ENCODE measurements at regions not wholly inside any gene's neighbourhood (a gene's known extent, or its start where the extent isn't known, plus 50 kb on each side); places are given as distances from the start of the nearest gene placed in this dataset.

DNA sequence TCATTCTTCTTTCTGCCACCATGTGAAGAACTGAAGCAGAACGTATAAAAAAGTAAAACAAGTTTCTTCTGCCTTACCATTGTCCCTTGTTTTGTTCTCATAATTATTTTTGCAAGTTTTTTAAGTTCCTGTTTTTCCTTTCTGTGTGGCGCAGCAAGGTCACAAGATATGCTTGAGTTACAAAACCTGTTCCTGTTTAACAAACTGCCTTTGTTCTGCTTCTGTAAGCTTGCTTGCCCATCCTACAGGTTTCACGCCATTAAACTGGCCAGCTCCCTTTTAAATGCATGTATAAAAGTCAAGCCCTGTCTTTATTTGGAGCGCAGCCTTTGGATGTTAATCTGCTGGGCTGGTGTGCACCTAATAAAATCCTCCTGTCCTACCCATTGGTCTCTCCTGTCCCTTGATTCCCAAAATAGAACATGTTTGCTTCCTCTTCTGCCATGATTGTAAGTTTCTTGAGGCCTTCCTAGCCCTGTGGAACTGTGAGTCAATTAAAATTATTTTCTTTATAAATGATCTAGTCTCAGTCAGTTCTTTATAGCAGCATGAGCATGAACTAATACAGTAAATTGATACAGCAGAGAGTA is 1115.4 kb downstream of the SLITRK1 start:
- H3K36me3 ChIP-seq (ENCODE audit: control insufficient read depth in 2 of 2, extremely low read depth in 1 of 2, insufficient read depth in 2 of 2, low read length in 2 of 2), result no peaks in the 10 kb centered on the region
- H3K4me1 ChIP-seq (ENCODE audit: control insufficient read depth, extremely low read depth, insufficient read depth, low read length), result no peaks in the 10 kb centered on the region
- no TSS peak for BruUV-seq (replicated peaks)
- H4K20me1 ChIP-seq (replicated peaks; ENCODE audit: control insufficient read depth, extremely low read depth, insufficient read depth, low read length), result no peaks in the 10 kb centered on the region
- CTCF ChIA-PET, result no interaction called here
- no peak overlapping the region for H3K4me2 ChIP-seq (ENCODE audit: insufficient read depth, low read length)
- H2AFZ ChIP-seq (ENCODE audit: low read depth, low read length), result no peak overlapping the region
- FAIRE-seq (no peak), DNase-seq (ENCODE audit: low read depth, low spot score) (no peak)
- H3K27me3 ChIP-seq (ENCODE audit: control insufficient read depth in 2 of 2, insufficient read depth in 2 of 2, low read length in 2 of 2), result no peaks in the 10 kb centered on the region
- H3K9me1 ChIP-seq (replicated peaks; ENCODE audit: control insufficient read depth, extremely low read depth, insufficient read depth, low read length), result no peaks in the 10 kb centered on the region
- POLR2A ChIA-PET, result no interaction called here
- no peaks in the 10 kb centered on the region for H3K9me3 ChIP-seq (replicated peaks; ENCODE audit: control insufficient read depth, insufficient read depth, low read length)
- no peak overlapping the region for H3K4me3 ChIP-seq (replicated peaks in 1 of 3; ENCODE audit: insufficient read depth in 1 of 3, low read depth in 1 of 3, low read length in 3 of 3)
- H3K27ac ChIP-seq (ENCODE audit: insufficient read depth, low read depth, low read length), result no peak overlapping the region
- TF ChIP-seq JUN (IDR thresholded peaks at IDR 0.05; ENCODE audit: borderline replicate concordance, insufficient read depth, insufficient read length, low read depth), result no peak
- dilution Hi-C loops (cut with MboI; ENCODE audit: extremely low pct_ligation_motif_present, low sequenced_read_pairs) (no loop called here), intact Hi-C loops (cut with micrococcal nuclease) (no loop called here)
- no peak overlapping the region for H3K9ac ChIP-seq (replicated peaks; ENCODE audit: extremely low read depth, insufficient read depth, low read length)
- no peaks in the 10 kb centered on the region for H3K79me2 ChIP-seq (ENCODE audit: control insufficient read depth, insufficient read depth, low read length)

DNA sequence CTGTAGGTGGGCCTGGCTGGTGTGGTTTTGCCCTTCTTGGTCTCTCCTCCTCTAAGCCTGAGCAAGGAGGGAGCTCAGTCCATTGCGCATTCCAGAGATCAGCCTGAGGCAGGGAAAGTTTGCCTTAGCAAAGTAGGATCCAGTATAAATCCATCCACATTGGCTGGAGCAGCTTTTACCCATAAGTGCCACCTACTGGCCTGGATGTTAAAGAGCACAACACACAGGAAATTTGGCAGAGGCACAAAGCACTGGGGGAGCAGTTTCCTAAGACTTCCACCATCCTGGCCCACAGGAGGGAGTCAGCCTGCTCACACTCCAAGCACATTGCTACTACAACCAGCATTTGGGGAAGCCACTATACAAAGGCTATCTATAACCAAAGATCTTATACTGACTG is 1124.2 kb downstream of the SLITRK1 start:
- H2AFZ ChIP-seq (ENCODE audit: low read depth, low read length), result no peak overlapping the region
- no peak overlapping the region for H3K4me3 ChIP-seq (replicated peaks in 1 of 3; ENCODE audit: insufficient read depth in 1 of 3, low read depth in 1 of 3, low read length in 3 of 3)
- no TSS peak for BruUV-seq (replicated peaks)
- ChIA-PET POLR2A (no interaction called here), CTCF (no interaction called here)
- H3K9me1 ChIP-seq (replicated peaks; ENCODE audit: control insufficient read depth, extremely low read depth, insufficient read depth, low read length), result no peaks in the 10 kb centered on the region
- no peaks in the 10 kb centered on the region for H3K79me2 ChIP-seq (ENCODE audit: control insufficient read depth, insufficient read depth, low read length)
- peaks cover 2% of the 10 kb centered on the region for H3K9me3 ChIP-seq (replicated peaks; ENCODE audit: control insufficient read depth, insufficient read depth, low read length)
- intact Hi-C loops (cut with micrococcal nuclease) (no loop called here), dilution Hi-C loops (cut with MboI; ENCODE audit: extremely low pct_ligation_motif_present, low sequenced_read_pairs) (no loop called here)
- no peak for DNase-seq (ENCODE audit: low read depth, low spot score)
- H3K9ac ChIP-seq (replicated peaks; ENCODE audit: extremely low read depth, insufficient read depth, low read length), result no peak overlapping the region
- H3K36me3 ChIP-seq (ENCODE audit: control insufficient read depth in 2 of 2, extremely low read depth in 1 of 2, insufficient read depth in 2 of 2, low read length in 2 of 2), result no peaks in the 10 kb centered on the region
- no peak overlapping the region for H3K4me2 ChIP-seq (ENCODE audit: insufficient read depth, low read length)
- no peaks in the 10 kb centered on the region for H3K4me1 ChIP-seq (ENCODE audit: control insufficient read depth, extremely low read depth, insufficient read depth, low read length)
- no peak for FAIRE-seq
- no peaks in the 10 kb centered on the region for H4K20me1 ChIP-seq (replicated peaks; ENCODE audit: control insufficient read depth, extremely low read depth, insufficient read depth, low read length)
- TF ChIP-seq MYC (IDR thresholded peaks at IDR 0.05; ENCODE audit: low read depth, low read length) (no peak), POLR2A (IDR thresholded peaks at IDR 0.05; ENCODE audit: low read depth, low read length) (no peak), JUN (IDR thresholded peaks at IDR 0.05; ENCODE audit: borderline replicate concordance, insufficient read depth, insufficient read length, low read depth) (no peak), POLR2AphosphoS5 (IDR thresholded peaks at IDR 0.05; ENCODE audit: insufficient read depth, low read depth, low read length) (no peak), EZH2 (IDR thresholded peaks at IDR 0.05; ENCODE audit: borderline replicate concordance, low read depth, low read length, severe bottlenecking) (no peak), GATA2 (IDR thresholded peaks at IDR 0.05; ENCODE audit: insufficient read depth, insufficient read length, low read depth, low read length) (no peak), FOS (IDR thresholded peaks at IDR 0.05; ENCODE audit: borderline replicate concordance, insufficient read depth, low read length) (no peak)
- TF ChIP-seq, protein P1, sequence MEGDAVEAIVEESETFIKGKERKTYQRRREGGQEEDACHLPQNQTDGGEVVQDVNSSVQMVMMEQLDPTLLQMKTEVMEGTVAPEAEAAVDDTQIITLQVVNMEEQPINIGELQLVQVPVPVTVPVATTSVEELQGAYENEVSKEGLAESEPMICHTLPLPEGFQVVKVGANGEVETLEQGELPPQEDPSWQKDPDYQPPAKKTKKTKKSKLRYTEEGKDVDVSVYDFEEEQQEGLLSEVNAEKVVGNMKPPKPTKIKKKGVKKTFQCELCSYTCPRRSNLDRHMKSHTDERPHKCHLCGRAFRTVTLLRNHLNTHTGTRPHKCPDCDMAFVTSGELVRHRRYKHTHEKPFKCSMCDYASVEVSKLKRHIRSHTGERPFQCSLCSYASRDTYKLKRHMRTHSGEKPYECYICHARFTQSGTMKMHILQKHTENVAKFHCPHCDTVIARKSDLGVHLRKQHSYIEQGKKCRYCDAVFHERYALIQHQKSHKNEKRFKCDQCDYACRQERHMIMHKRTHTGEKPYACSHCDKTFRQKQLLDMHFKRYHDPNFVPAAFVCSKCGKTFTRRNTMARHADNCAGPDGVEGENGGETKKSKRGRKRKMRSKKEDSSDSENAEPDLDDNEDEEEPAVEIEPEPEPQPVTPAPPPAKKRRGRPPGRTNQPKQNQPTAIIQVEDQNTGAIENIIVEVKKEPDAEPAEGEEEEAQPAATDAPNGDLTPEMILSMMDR (IDR thresholded peaks at IDR 0.05; ENCODE audit: extremely low read depth in 1 of 2, insufficient read depth in 1 of 2, low read depth in 1 of 2, low read length in 2 of 2), result no peak
- TF ChIP-seq, protein P2, sequence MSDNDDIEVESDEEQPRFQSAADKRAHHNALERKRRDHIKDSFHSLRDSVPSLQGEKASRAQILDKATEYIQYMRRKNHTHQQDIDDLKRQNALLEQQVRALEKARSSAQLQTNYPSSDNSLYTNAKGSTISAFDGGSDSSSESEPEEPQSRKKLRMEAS (IDR thresholded peaks at IDR 0.05; ENCODE audit: insufficient read depth, insufficient read length), result no peak
- no peaks in the 10 kb centered on the region for H3K27me3 ChIP-seq (ENCODE audit: control insufficient read depth in 2 of 2, insufficient read depth in 2 of 2, low read length in 2 of 2)
- no peak overlapping the region for H3K27ac ChIP-seq (ENCODE audit: insufficient read depth, low read depth, low read length)

All from endothelial cell of umbilical vein (primary cell).